GM21723 (cell line): ENCODE measurements at regions not wholly inside any gene's neighbourhood (a gene's known extent, or its start where the extent isn't known, plus 50 kb on each side); places are given as distances from the start of the nearest gene placed in this dataset.

Experiments
- ATAC-seq: cut with Tn5 transposase; IDR thresholded peaks from one replicate; pipeline ENCODE4 v1.9.1; 2021; ENCODE audit warnings: mild to moderate bottlenecking, moderate library complexity; ENCODE audit not compliant: unreplicated experiment

- ATAC-seq = no peak
Measured at GRCh38 chr19:29263305-29264135, 50.6 kb upstream of the UQCRFS1 start.

DNA sequence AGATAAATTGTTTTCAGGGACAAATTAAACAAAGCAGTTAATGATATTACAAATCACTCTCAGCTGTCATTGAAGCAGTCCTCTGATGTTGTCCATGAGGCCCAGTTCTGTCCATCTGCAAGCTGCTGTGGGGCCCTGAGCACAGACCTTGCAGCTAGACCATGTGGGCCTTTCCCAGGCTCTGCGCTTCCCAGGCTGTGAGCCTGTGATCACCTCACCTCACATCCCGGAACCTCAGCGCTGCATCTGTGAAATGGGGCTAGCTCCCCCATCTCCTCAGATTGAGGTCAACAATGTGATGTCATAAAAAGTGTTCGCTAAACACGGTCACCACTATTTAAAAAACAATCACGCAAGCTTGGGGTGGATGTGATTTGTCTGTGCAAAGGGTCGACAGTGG, 51.9 kb upstream of the UQCRFS1 start:
- ATAC-seq = no peak

GRCh38 chr19:29265436-29265835, 52.5 kb upstream of the UQCRFS1 start:
- ATAC-seq = no peak

DNA sequence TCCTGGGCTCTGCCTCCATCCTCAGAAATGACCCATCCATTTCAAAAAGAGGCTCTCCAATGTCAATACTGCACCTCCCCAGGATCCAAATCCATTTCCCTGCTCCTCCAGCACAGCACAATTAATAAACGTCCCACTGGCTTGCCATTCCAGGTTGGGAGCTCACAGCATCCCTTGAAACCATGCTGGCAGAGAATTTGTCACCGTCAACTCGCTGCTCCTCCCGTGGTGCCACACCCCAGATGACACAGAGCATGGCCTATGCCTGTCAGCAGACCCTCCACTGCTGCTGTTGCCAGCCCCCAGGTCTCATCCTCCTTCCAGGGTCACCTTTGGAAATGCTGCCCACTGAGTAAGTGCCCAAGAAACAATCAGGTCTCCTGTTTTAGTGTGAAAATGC, 53.0 kb upstream of the UQCRFS1 start:
- ATAC-seq = no peak

- no peak for ATAC-seq
Measured at GRCh38 chr19:29266603-29267002, 53.7 kb upstream of the UQCRFS1 start.

- ATAC-seq = no peak
Measured at GRCh38 chr19:29267701-29268100, 54.8 kb upstream of the UQCRFS1 start.

DNA sequence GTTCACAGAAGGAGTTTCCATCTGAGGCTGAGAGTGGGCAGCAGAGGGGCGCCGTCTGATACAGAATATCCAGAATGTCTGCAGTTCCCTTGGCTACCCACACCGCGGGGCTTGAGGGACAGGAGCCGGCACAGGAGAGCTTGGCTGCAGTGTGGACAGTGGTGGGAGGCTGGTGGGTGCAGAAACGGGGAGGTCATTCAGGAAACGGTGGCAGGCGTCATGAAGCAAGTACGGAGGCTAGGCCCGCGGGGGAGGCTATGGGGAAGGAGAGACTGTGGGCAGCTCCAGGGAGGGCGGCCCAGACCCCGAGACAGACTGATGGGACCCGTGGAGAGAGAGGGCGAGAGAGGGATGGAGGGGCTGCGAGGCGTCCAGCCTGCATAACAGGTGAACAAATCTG, 55.2 kb upstream of the UQCRFS1 start:
- ATAC-seq = no peak

DNA sequence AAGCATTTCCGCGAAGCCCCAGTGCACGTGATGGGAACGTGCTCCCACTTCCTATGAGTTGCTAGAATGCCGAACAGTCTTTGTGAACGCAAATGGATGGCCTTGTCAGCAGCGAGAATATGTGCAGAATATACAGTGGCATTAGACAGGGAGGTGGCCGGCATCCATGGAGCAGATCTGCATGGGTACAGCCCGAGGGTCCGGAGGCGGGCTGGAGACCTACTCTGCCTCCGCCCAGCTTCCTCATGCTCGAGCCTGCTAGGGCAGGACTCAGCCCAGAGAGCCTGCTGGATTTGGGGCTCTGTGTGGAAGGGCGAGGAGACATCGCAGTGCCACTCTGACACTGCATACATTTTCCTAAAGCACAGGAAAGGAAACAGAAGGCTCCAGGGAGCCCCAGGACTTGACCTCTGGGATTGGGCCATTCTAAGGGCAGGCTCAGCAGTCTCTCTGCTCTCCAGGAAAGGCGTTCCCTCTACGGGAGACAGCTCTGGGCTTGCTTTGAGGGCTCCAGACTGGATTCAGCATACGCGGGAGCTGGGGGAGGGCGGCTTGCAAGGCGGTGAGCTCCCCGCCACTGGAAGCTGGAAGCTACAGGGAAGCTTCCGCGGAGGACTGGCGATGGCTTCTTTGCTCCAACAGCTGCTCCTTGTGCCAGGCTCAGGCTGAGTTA, 55.9 kb upstream of the UQCRFS1 start:
- ATAC-seq = no peak

GRCh38 chr19:29269641-29270040, 56.7 kb upstream of the UQCRFS1 start:
- no peak for ATAC-seq

DNA sequence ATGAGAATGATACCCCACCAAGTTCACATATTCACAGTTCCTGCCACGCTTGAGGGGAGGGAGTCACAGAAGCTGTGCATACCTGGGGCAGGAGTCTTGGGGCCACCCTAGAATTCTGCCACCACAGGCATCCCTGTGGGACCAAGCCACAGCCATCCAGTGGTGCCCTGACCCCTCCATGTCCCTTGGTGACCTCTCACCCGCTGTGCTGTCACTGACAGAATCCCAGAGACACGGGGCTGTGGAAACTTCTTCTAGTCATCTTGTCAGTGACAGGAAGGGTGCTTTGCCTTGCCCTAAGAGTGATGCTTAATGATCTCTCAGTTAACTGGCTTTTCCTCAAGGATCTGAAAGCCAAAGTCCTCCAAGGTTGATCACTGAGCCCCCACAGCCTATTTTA, 58.4 kb upstream of the UQCRFS1 start:
- no peak for ATAC-seq

DNA sequence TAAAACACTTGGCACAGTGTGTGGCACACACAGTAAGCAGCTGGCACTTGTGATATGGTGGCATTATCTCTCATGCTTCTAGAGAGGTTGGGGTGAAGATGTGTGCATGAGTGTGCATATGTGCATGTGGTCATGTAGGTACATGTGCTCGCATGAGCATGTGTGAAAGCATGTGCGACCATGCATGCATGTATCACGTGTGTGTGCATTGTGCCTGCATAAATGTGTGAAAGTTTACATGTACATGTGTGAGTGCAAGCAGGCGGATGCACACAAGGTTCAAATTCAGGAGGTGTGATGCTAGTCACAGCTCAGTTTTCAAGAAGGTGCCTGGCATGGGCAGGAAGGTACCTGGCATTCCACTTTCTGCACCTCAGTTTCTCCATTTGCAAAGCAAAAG, 59.0 kb upstream of the UQCRFS1 start:
- no peak for ATAC-seq

DNA sequence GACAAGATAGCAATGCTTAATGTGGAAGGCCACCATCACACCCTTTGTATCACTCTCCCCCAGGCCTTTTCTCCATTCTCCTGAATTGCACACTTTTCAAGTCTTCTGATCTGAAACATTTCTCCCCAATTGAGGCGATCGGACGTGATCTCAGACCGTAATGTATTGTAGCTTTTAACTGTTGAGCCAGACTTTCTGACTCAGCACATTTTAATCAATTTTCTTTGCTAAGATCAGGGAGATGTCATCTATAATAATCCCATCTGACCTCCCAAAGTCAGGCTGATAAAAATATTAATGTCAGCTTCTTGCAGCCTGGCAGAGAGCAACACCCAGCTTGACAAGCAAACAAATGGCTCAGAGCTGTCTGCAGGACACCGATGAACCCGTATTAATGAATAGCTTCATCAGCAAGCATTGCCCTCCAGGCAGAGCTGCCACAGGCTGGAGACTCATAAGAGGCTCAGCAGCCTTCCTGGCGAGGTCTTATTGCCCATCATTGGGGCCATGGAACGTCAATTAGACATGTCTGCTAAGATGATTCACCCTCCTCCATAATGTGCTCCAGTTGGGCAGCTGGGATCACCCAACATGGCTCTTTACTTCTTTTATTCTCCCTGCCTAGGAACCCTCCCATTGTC, 60.2 kb upstream of the UQCRFS1 start:
- no peak for ATAC-seq

GRCh38 chr19:29275266-29275665, 62.3 kb upstream of the UQCRFS1 start:
- ATAC-seq = no peak

GRCh38 chr19:29277102-29277501, 64.2 kb upstream of the UQCRFS1 start:
- peak; percentile 92 for ATAC-seq

- ATAC-seq = no peak
Measured at GRCh38 chr19:29278716-29279115, 65.8 kb upstream of the UQCRFS1 start.

- ATAC-seq = no peak
Measured at GRCh38 chr19:29283366-29283765, 70.4 kb upstream of the UQCRFS1 start.

DNA sequence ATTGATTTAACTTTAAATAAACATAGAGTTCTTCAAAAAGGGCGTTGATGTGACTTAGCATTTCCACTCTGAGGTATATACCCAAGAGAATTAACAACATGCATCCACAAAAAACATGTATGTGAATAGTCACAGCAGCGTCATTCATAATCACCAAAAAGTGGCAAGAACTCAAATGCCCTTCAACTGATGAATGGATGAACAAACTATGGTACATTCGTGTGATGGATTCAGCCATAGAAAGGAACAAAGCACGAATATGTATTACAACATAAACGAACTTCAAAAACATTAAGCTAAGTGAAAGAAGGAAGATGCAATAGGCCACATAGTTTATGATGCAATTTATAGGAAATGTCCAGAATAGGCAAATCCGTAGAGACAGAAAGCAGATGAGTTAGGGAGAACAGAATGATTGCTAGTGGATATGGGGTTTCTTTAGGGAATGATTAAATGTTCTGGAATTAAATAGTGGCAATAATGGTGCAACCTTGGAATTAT, 72.3 kb upstream of the UQCRFS1 start:
- no peak for ATAC-seq

GRCh38 chr19:29285878-29286277, 72.9 kb upstream of the UQCRFS1 start:
- ATAC-seq = no peak

DNA sequence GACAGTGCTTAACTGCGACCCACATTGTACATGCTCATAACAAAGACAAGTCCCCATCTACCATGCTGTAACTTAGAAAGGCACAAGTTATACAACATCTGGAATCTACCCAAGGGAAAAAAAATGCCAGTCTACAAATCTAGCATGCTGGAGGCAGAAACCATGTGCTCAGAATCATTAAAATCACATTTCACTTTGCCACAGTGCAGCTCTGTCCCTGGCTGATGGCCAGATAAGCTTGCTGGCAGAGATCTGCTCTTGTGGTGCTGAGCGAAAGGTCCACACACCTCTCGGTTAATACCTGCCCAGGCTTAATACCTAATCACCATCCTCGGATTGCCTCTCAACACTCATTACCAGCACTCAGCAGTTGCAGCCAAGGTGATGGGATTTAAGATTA, 74.1 kb upstream of the UQCRFS1 start:
- no peak for ATAC-seq

DNA sequence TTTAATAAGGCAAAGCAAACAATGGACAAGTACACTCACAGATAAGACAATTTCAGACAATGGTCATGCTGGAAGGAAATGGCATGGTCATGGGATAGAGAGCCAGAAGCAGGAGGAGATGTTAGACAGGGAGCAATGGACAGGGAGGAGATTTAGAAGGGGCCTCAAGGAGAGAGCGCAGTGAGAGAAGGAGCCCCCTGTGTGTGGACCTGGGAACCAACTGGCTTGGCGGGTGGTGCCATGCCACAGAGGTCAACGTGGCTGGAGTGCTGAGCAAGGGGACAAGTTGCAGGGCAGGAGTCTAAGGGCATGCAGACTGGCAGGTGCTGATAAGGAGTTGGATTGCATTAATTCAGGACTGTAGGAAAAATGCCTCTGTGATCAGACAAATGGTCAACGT, 75.3 kb upstream of the UQCRFS1 start:
- ATAC-seq = no peak

DNA sequence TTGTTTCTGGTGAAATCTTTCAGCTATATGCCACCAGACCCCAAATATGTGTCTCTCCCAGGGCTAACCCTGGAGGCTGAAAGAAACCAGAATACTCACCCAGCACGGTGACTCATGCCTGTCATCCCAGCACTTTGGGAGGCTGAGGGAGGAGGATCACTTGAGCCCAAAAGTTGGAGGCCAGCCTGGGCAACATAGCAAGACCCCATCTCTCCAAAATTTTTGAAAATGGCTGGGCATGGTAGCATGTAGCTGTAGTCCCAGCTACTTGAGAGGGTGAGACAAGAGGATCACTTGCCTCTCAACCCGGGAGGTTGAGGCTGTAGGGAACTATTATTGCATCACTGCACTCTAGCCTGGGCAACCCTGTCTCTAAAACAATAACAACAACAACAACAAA, 76.1 kb upstream of the UQCRFS1 start:
- ATAC-seq = no peak

DNA sequence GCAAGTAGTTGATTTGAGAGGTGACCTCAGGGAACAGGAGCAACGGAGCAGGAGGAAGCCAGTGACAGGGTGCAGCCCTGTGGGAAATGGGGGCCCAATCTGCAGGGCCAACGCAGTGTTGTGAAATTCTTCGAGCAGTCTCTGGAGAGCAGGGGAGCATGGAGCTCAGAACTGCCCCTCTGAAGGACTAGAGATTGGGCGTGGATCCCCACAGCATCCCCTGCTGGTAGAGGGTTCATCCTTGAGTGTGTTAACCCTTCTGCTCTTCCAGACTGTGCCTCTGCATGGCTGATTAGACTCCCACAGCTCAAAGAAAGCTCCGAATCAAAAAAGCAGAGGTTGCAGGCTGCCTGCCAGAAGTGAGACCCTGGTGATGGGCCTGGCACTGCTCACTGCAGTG, 77.9 kb upstream of the UQCRFS1 start:
- ATAC-seq = no peak
